H9 (cell line): ENCODE measurements at regions not wholly inside any gene's neighbourhood (a gene's known extent, or its start where the extent isn't known, plus 50 kb on each side); places are given as distances from the start of the nearest gene placed in this dataset.

Experiments used
- DNase-seq: peaks from one replicate; pipeline ENCODE4 v3.0.0-alpha.2; 2017
- H2AFZ ChIP-seq: one replicate; pipeline ENCODE4 v1.6.1; 2013; ENCODE audit warnings: mild to moderate bottlenecking, low read length, control low read depth, moderate library complexity
- H2AK5ac ChIP-seq: 2 replicates; pipeline ENCODE4 v1.6.1; 2013; ENCODE audit warnings: low read length, control low read depth, mixed read lengths; ENCODE audit not compliant: insufficient read length
- H2BK120ac ChIP-seq: one replicate; pipeline ENCODE4 v1.6.1; 2013; ENCODE audit warnings: low read depth, mild to moderate bottlenecking, low read length, control low read depth, inconsistent platforms; ENCODE audit not compliant: poor library complexity, severe bottlenecking
- H2BK12ac ChIP-seq: 2 replicates; pipeline ENCODE4 v1.6.1; 2013; ENCODE audit warnings: low read length, control low read depth, mixed read lengths, low read depth; ENCODE audit not compliant: insufficient read length
- H2BK15ac ChIP-seq: 2 replicates; pipeline ENCODE4 v1.6.1; 2013; ENCODE audit warnings: low read depth, low read length, control low read depth
- H2BK20ac ChIP-seq: one replicate; pipeline ENCODE4 v1.6.1; 2013; ENCODE audit warnings: low read depth, mild to moderate bottlenecking, low read length, control low read depth, inconsistent platforms; ENCODE audit not compliant: poor library complexity, severe bottlenecking
- H2BK5ac ChIP-seq: 2 replicates; pipeline ENCODE4 v1.6.1; 2013; ENCODE audit warnings: low read length, control low read depth, mixed read lengths; ENCODE audit not compliant: insufficient read length
- H3K14ac ChIP-seq: 2 replicates; pipeline ENCODE4 v1.6.1; 2013; ENCODE audit warnings: low read length, control low read depth; ENCODE audit not compliant: insufficient read depth
- H3K18ac ChIP-seq: 2 replicates; pipeline ENCODE4 v1.6.1; 2013; ENCODE audit warnings: low read depth, mild to moderate bottlenecking, mixed read lengths, low read length, control low read depth; ENCODE audit not compliant: insufficient read length
- H3K23ac ChIP-seq: 2 replicates; pipeline ENCODE4 v1.6.1; 2013; ENCODE audit warnings: low read length, control low read depth, mixed read lengths, low read depth; ENCODE audit not compliant: insufficient read length
- H3K23me2 ChIP-seq: 2 replicates; pipeline ENCODE4 v1.6.1; 2013; ENCODE audit warnings: low read depth, mild to moderate bottlenecking, mixed read lengths, low read length, control low read depth; ENCODE audit not compliant: insufficient read length, poor library complexity, severe bottlenecking
- H3K27ac ChIP-seq: 2 replicates; pipeline ENCODE4 v1.5.1; 2013; ENCODE audit warnings: low read length, control low read depth, mixed read lengths, low read depth; ENCODE audit not compliant: insufficient read length
- H3K27me3 ChIP-seq: 2 replicates; pipeline ENCODE4 v1.6.1; 2013; ENCODE audit warnings: low read length, control low read depth, inconsistent platforms; ENCODE audit not compliant: insufficient read depth
- H3K4ac ChIP-seq: 2 replicates; pipeline ENCODE4 v1.6.1; 2013; ENCODE audit warnings: low read depth, mild to moderate bottlenecking, control low read depth, inconsistent platforms, low read length, moderate library complexity
- H3K4me1 ChIP-seq: 2 replicates; pipeline ENCODE4 v1.6.1; 2013; ENCODE audit warnings: low read length, control low read depth, inconsistent platforms; ENCODE audit not compliant: insufficient read depth
- H3K4me2 ChIP-seq: 2 replicates; pipeline ENCODE4 v1.6.1; 2013; ENCODE audit warnings: low read length, control low read depth, mixed read lengths; ENCODE audit not compliant: insufficient read length, insufficient read depth
- H3K56ac ChIP-seq: 2 replicates; pipeline ENCODE4 v1.6.1; 2013; ENCODE audit warnings: low read depth, mild to moderate bottlenecking, mixed read lengths, low read length, control low read depth; ENCODE audit not compliant: insufficient read length
- H3K79me1 ChIP-seq: 2 replicates; pipeline ENCODE4 v1.6.1; 2013; ENCODE audit warnings: low read depth, mild to moderate bottlenecking, moderate library complexity, low read length, control low read depth, inconsistent platforms; ENCODE audit not compliant: insufficient read depth, poor library complexity, severe bottlenecking
- H3K79me2 ChIP-seq: 2 replicates; pipeline ENCODE4 v1.6.1; 2013; ENCODE audit warnings: low read length, control low read depth, inconsistent platforms; ENCODE audit not compliant: insufficient read depth
- H3K9ac ChIP-seq: 2 replicates; pipeline ENCODE4 v1.6.1; 2013; ENCODE audit warnings: low read length, control low read depth, mixed read lengths; ENCODE audit not compliant: insufficient read length; ENCODE audit errors: extremely low read depth
- H3K9me3 ChIP-seq: one replicate; pipeline ENCODE4 v1.6.1; 2013; ENCODE audit warnings: low read depth, low read length, inconsistent platforms; ENCODE audit not compliant: control insufficient read depth
- H3T11ph ChIP-seq: one replicate; pipeline ENCODE4 v1.6.1; 2013; ENCODE audit warnings: mild to moderate bottlenecking, low read length, control low read depth, inconsistent platforms
- H4K20me1 ChIP-seq: one replicate; pipeline ENCODE4 v1.6.1; 2013; ENCODE audit not compliant: control insufficient read depth, insufficient read length, insufficient read depth
- H4K5ac ChIP-seq: 2 replicates; pipeline ENCODE4 v1.6.1; 2013; ENCODE audit warnings: low read depth, mild to moderate bottlenecking, mixed read lengths, low read length, control low read depth; ENCODE audit not compliant: insufficient read length
- H4K8ac ChIP-seq: replicated peaks from 2 replicates; pipeline ENCODE4 v1.6.1; 2013; ENCODE audit warnings: low read length, control low read depth, mixed read lengths, low read depth; ENCODE audit not compliant: insufficient read length
- H4K91ac ChIP-seq: 2 replicates; pipeline ENCODE4 v1.6.1; 2013; ENCODE audit warnings: low read depth, mild to moderate bottlenecking, moderate library complexity, mixed read lengths, low read length, control low read depth; ENCODE audit not compliant: insufficient read length
- H3K27ac Mint-ChIP-seq, 3 experiments: 2 replicates in 2 of 3; 3 replicates in 1 of 3; pipeline ENCODE4 v1.8.0; 2020 to 2021; ENCODE audit warnings: mixed read lengths in 3 of 3, mild to moderate bottlenecking in 1 of 3, moderate library complexity in 1 of 3
- H3K27me3 Mint-ChIP-seq: 2 replicates; pipeline ENCODE4 v1.8.0; 2021; ENCODE audit warnings: low read depth, mild to moderate bottlenecking, moderate library complexity, mixed read lengths
- H3K36me3 Mint-ChIP-seq, 3 experiments: 2 replicates in 2 of 3; 3 replicates in 1 of 3; pipeline ENCODE4 v1.8.0; 2020 to 2021; ENCODE audit warnings: low read depth in 3 of 3, mixed read lengths in 3 of 3; ENCODE audit not compliant: insufficient read depth in 1 of 3
- H3K4me1 Mint-ChIP-seq, 2 experiments: 2 replicates each; pipeline ENCODE4 v1.8.0; 2020; ENCODE audit warnings: mixed read lengths in 2 of 2
- H3K4me3 Mint-ChIP-seq, 2 experiments: 2 replicates in 1 of 2; 3 replicates in 1 of 2; pipeline ENCODE4 v1.8.0; 2020 to 2021; ENCODE audit warnings: mild to moderate bottlenecking in 2 of 2, mixed read lengths in 2 of 2, moderate library complexity in 1 of 2
- H3K9me3 Mint-ChIP-seq, 2 experiments: 2 replicates in 1 of 2; 3 replicates in 1 of 2; pipeline ENCODE4 v1.8.0; 2020; ENCODE audit warnings: mild to moderate bottlenecking in 2 of 2, mixed read lengths in 2 of 2, moderate library complexity in 1 of 2
- CTCF ChIP-seq: fragments of 200-600 bp; sonication (generic); conservative IDR thresholded peaks from 3 replicates; pipeline ENCODE4 v1.8.0; 2021; ENCODE audit warnings: antibody characterized with exemption, mild to moderate bottlenecking
- WGBS: extraction: QIAGEN DNeasy Blood & Tissue Kit; methylation state at CpG from one replicate; pipeline ENCODE4 v1.1.7; 2013; ENCODE audit warnings: missing lambda C conversion rate, low lambda C conversion rate, mixed read lengths; ENCODE audit not compliant: insufficient read length; ENCODE audit errors: extremely low coverage; 5-methylcytosine and 5-hydroxymethylcytosine counted together

GRCh38 chr16:54517181-54517580 is 230.6 kb upstream of the IRX3 start:
- Histone ChIP-seq H3K79me1 (no peaks in the 10 kb centered on the region), H3K56ac (no peak overlapping the region), H2BK5ac (no peak overlapping the region), H4K20me1 (no peaks in the 10 kb centered on the region), H2BK12ac (no peak overlapping the region), H2BK15ac (no peak overlapping the region), H3T11ph (no peak overlapping the region), H3K23ac (no peak overlapping the region), H3K27me3 (no peaks in the 10 kb centered on the region), H4K5ac (no peak overlapping the region), H2BK120ac (no peak overlapping the region), H3K23me2 (no peaks in the 10 kb centered on the region), H3K4ac (no peak overlapping the region), H2BK20ac (no peak overlapping the region), H3K4me2 (no peak overlapping the region), H2AK5ac (no peak overlapping the region), H4K8ac (no peak overlapping the region), H3K9ac (no peak overlapping the region), H3K14ac (no peak overlapping the region), H3K4me1 (no peaks in the 10 kb centered on the region), H3K79me2 (no peaks in the 10 kb centered on the region), H2AFZ (no peak overlapping the region), H3K27ac (no peak overlapping the region), H3K9me3 (no peaks in the 10 kb centered on the region), H3K18ac (no peak overlapping the region), H4K91ac (no peak overlapping the region)
- Mint-ChIP-seq H3K27ac (no peak overlapping the region), H3K27me3 (no peaks in the 10 kb centered on the region), H3K36me3 (peaks cover 0 to 5% (median 0%) of the 10 kb centered on the region in 3 experiments; a peak in 2 of 7 replicates), H3K4me1 (peaks cover 16 to 20% of the 10 kb centered on the region in 2 experiments), H3K4me3 (no peak overlapping the region), H3K9me3 (no peaks in the 10 kb centered on the region)
- TF ChIP-seq CTCF, result no peak
- DNase-seq, result no peak
- WGBS, result no CpG with 5 or more reads among the region's 6 CpGs
